Activated CD4-positive, alpha-beta T cell treated with anti-CD3 and anti-CD28 coated beads, Interleukin-2, amount 50 U/mL, for 4 hours (primary cell): ENCODE measurements at regions not wholly inside any gene's neighbourhood (a gene's known extent, or its start where the extent isn't known, plus 50 kb on each side); places are given as distances from the start of the nearest gene placed in this dataset.

Experiments used
- DNase-seq, 2 experiments: peaks; one replicate each; pipeline ENCODE4 v3.0.0-alpha.2; 2020

- DNase-seq, result no peak
Observed at GRCh38 chr17:79212149-79213087, 137.8 kb downstream of the ENGASE start.

- no peak for DNase-seq
Observed at GRCh38 chr17:79211061-79211770, 136.6 kb downstream of the ENGASE start.

- no peak for DNase-seq
Observed at GRCh38 chr17:79210638-79211037, 136.0 kb downstream of the ENGASE start.

GRCh38 chr17:79207960-79208359 lies 133.3 kb downstream of the ENGASE start:
- DNase-seq, result no peak

- DNase-seq, result no peak
Observed at GRCh38 chr17:79205688-79206205, 131.1 kb downstream of the ENGASE start.

GRCh38 chr17:79204261-79204660 lies 129.6 kb downstream of the ENGASE start:
- no peak for DNase-seq

GRCh38 chr17:79203657-79204056 lies 129.0 kb downstream of the ENGASE start:
- no peak for DNase-seq

- DNase-seq, result no peak
Observed at GRCh38 chr17:79203016-79203415, 128.4 kb downstream of the ENGASE start.

GRCh38 chr17:79202480-79202879 lies 127.9 kb downstream of the ENGASE start:
- no peak for DNase-seq

GRCh38 chr17:79201536-79202227 lies 127.1 kb downstream of the ENGASE start:
- DNase-seq, result no peak

GRCh38 chr17:79201119-79201518 lies 126.5 kb downstream of the ENGASE start:
- DNase-seq, result no peak

GRCh38 chr17:79196913-79197312 lies 122.3 kb downstream of the ENGASE start:
- DNase-seq, result no peak

GRCh38 chr17:79192503-79193351 lies 118.1 kb downstream of the ENGASE start:
- DNase-seq, result no peak

GRCh38 chr17:79191270-79191934 lies 116.8 kb downstream of the ENGASE start:
- no peak for DNase-seq

- no peak for DNase-seq
Observed at GRCh38 chr17:79189305-79189704, 114.7 kb downstream of the ENGASE start.

- no peak for DNase-seq
Observed at GRCh38 chr17:79188685-79189084, 114.1 kb downstream of the ENGASE start.

- no peak for DNase-seq
Observed at GRCh38 chr17:79188048-79188447, 113.4 kb downstream of the ENGASE start.

GRCh38 chr17:79187186-79187585 lies 112.6 kb downstream of the ENGASE start:
- no peak for DNase-seq

GRCh38 chr17:79186406-79186805 lies 111.8 kb downstream of the ENGASE start:
- DNase-seq, result no peak

GRCh38 chr17:79185671-79186070 lies 111.0 kb downstream of the ENGASE start:
- DNase-seq, result no peak

GRCh38 chr17:79184219-79184618 lies 109.6 kb downstream of the ENGASE start:
- no peak for DNase-seq
